ENCODE measurements at regions not wholly inside any gene's neighbourhood (a gene's known extent, or its start where the extent isn't known, plus 50 kb on each side); places are given as distances from the start of the nearest gene placed in this dataset.

GRCh38 chr6:123742626-123743025 is 61.0 kb upstream of the NKAIN2 start:
- Histone ChIP-seq H3K9me2 (ENCODE audit: insufficient read depth) (no peaks in the 10 kb centered on the region), H3K4me3 (no peak overlapping the region), H3F3A (replicated peaks; ENCODE audit: low read depth) (no peaks in the 10 kb centered on the region), H3K4me2 (no peak overlapping the region), H3K4me1 (ENCODE audit: insufficient read depth) (no peaks in the 10 kb centered on the region), H3K79me2 (replicated peaks; ENCODE audit: insufficient read depth) (no peaks in the 10 kb centered on the region), H3K27me3 (ENCODE audit: insufficient read depth) (no peaks in the 10 kb centered on the region), H2AFZ (no peak overlapping the region), H4K20me1 (replicated peaks; ENCODE audit: insufficient read depth) (no peaks in the 10 kb centered on the region), H3K36me3 (ENCODE audit: insufficient read depth) (no peaks in the 10 kb centered on the region), H3K27ac (ENCODE audit: low read depth) (no peak overlapping the region)
- no peaks in the 10 kb centered on the region for H3K36me3 Mint-ChIP-seq (ENCODE audit: low read depth)
- no peaks in the 10 kb centered on the region for H3K4me1 Mint-ChIP-seq
- DNase-seq (ENCODE audit: low spot score): no peak
- H3K27me3 Mint-ChIP-seq (ENCODE audit: insufficient read depth, low read depth, poor library complexity): no peaks in the 10 kb centered on the region
- H3K27ac Mint-ChIP-seq: no peak overlapping the region
- no peaks in the 10 kb centered on the region for H3K9me3 Mint-ChIP-seq
- TF ChIP-seq STAT1 (IDR thresholded peaks at IDR 0.05; ENCODE audit: unreplicated experiment) (no peak), CREB1 (CRISPR knock-in tag; IDR thresholded peaks at IDR 0.05; ENCODE audit: low read depth) (no peak), ETS1 (IDR thresholded peaks at IDR 0.05) (no peak), ZNF331 (CRISPR knock-in tag; IDR thresholded peaks at IDR 0.05; ENCODE audit: low read depth) (no peak), NANOG (IDR thresholded peaks at IDR 0.05; ENCODE audit: borderline replicate concordance) (no peak), JUNB (IDR thresholded peaks at IDR 0.05; ENCODE audit: unreplicated experiment) (no peak), POLR2AphosphoS5 (IDR thresholded peaks at IDR 0.05; ENCODE audit: low read depth) (no peak)
- TF ChIP-seq, protein P1, sequence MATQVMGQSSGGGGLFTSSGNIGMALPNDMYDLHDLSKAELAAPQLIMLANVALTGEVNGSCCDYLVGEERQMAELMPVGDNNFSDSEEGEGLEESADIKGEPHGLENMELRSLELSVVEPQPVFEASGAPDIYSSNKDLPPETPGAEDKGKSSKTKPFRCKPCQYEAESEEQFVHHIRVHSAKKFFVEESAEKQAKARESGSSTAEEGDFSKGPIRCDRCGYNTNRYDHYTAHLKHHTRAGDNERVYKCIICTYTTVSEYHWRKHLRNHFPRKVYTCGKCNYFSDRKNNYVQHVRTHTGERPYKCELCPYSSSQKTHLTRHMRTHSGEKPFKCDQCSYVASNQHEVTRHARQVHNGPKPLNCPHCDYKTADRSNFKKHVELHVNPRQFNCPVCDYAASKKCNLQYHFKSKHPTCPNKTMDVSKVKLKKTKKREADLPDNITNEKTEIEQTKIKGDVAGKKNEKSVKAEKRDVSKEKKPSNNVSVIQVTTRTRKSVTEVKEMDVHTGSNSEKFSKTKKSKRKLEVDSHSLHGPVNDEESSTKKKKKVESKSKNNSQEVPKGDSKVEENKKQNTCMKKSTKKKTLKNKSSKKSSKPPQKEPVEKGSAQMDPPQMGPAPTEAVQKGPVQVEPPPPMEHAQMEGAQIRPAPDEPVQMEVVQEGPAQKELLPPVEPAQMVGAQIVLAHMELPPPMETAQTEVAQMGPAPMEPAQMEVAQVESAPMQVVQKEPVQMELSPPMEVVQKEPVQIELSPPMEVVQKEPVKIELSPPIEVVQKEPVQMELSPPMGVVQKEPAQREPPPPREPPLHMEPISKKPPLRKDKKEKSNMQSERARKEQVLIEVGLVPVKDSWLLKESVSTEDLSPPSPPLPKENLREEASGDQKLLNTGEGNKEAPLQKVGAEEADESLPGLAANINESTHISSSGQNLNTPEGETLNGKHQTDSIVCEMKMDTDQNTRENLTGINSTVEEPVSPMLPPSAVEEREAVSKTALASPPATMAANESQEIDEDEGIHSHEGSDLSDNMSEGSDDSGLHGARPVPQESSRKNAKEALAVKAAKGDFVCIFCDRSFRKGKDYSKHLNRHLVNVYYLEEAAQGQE (IDR thresholded peaks at IDR 0.05; ENCODE audit: unreplicated experiment): no peak
- TF ChIP-seq, protein P2, sequence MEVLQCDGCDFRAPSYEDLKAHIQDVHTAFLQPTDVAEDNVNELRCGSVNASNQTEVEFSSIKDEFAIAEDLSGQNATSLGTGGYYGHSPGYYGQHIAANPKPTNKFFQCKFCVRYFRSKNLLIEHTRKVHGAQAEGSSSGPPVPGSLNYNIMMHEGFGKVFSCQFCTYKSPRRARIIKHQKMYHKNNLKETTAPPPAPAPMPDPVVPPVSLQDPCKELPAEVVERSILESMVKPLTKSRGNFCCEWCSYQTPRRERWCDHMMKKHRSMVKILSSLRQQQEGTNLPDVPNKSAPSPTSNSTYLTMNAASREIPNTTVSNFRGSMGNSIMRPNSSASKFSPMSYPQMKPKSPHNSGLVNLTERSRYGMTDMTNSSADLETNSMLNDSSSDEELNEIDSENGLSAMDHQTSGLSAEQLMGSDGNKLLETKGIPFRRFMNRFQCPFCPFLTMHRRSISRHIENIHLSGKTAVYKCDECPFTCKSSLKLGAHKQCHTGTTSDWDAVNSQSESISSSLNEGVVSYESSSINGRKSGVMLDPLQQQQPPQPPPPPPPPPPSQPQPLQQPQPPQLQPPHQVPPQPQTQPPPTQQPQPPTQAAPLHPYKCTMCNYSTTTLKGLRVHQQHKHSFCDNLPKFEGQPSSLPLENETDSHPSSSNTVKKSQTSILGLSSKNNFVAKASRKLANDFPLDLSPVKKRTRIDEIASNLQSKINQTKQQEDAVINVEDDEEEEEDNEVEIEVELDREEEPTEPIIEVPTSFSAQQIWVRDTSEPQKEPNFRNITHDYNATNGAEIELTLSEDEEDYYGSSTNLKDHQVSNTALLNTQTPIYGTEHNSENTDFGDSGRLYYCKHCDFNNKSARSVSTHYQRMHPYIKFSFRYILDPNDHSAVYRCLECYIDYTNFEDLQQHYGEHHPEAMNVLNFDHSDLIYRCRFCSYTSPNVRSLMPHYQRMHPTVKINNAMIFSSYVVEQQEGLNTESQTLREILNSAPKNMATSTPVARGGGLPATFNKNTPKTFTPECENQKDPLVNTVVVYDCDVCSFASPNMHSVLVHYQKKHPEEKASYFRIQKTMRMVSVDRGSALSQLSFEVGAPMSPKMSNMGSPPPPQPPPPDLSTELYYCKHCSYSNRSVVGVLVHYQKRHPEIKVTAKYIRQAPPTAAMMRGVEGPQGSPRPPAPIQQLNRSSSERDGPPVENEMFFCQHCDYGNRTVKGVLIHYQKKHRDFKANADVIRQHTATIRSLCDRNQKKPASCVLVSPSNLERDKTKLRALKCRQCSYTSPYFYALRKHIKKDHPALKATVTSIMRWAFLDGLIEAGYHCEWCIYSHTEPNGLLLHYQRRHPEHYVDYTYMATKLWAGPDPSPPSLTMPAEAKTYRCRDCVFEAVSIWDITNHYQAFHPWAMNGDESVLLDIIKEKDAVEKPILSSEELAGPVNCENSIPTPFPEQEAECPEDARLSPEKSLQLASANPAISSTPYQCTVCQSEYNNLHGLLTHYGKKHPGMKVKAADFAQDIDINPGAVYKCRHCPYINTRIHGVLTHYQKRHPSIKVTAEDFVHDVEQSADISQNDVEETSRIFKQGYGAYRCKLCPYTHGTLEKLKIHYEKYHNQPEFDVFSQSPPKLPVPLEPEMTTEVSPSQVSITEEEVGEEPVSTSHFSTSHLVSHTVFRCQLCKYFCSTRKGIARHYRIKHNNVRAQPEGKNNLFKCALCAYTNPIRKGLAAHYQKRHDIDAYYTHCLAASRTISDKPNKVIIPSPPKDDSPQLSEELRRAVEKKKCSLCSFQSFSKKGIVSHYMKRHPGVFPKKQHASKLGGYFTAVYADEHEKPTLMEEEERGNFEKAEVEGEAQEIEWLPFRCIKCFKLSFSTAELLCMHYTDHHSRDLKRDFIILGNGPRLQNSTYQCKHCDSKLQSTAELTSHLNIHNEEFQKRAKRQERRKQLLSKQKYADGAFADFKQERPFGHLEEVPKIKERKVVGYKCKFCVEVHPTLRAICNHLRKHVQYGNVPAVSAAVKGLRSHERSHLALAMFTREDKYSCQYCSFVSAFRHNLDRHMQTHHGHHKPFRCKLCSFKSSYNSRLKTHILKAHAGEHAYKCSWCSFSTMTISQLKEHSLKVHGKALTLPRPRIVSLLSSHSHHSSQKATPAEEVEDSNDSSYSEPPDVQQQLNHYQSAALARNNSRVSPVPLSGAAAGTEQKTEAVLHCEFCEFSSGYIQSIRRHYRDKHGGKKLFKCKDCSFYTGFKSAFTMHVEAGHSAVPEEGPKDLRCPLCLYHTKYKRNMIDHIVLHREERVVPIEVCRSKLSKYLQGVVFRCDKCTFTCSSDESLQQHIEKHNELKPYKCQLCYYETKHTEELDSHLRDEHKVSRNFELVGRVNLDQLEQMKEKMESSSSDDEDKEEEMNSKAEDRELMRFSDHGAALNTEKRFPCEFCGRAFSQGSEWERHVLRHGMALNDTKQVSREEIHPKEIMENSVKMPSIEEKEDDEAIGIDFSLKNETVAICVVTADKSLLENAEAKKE (CRISPR knock-in tag; IDR thresholded peaks at IDR 0.05): no peak
- H3K4me3 Mint-ChIP-seq: no peak overlapping the region
- ATAC-seq: no peak

Data from GM23338 (cell line).